ENCODE measurements at regions not wholly inside any gene's neighbourhood (a gene's known extent, or its start where the extent isn't known, plus 50 kb on each side); places are given as distances from the start of the nearest gene placed in this dataset.

GRCh38 chr17:22516861-22517636 lies 824.7 kb downstream of the KCNJ18 start:
- dilution Hi-C loops (cut with MboI; ENCODE audit: extremely low pct_ligation_motif_present, low sequenced_read_pairs), result no loop called here
- no peaks in the 10 kb centered on the region for H4K20me1 ChIP-seq (replicated peaks; ENCODE audit: control insufficient read depth, extremely low read depth, insufficient read depth, low read length)
- DNase-seq (ENCODE audit: low read depth, low spot score), result no peak
- H3K9me1 ChIP-seq (replicated peaks; ENCODE audit: control insufficient read depth, extremely low read depth, insufficient read depth, low read length), result no peaks in the 10 kb centered on the region
- TF ChIP-seq GATA2 (IDR thresholded peaks at IDR 0.05; ENCODE audit: insufficient read depth, insufficient read length, low read depth, low read length) (no peak), JUN (IDR thresholded peaks at IDR 0.05; ENCODE audit: borderline replicate concordance, insufficient read depth, insufficient read length, low read depth) (no peak), EZH2 (IDR thresholded peaks at IDR 0.05; ENCODE audit: borderline replicate concordance, low read depth, low read length, severe bottlenecking) (no peak), CTCF (IDR thresholded peaks at IDR 0.05; ENCODE audit: extremely low read depth in 1 of 2, insufficient read depth in 1 of 2, low read depth in 1 of 2, low read length in 2 of 2) (no peak), FOS (IDR thresholded peaks at IDR 0.05; ENCODE audit: borderline replicate concordance, insufficient read depth, low read length) (no peak), MAX (IDR thresholded peaks at IDR 0.05; ENCODE audit: insufficient read depth, insufficient read length) (no peak), POLR2AphosphoS5 (IDR thresholded peaks at IDR 0.05; ENCODE audit: insufficient read depth, low read depth, low read length) (no peak), POLR2A (IDR thresholded peaks at IDR 0.05; ENCODE audit: low read depth, low read length) (no peak), MYC (IDR thresholded peaks at IDR 0.05; ENCODE audit: low read depth, low read length) (no peak)
- H3K4me3 ChIP-seq (replicated peaks in 1 of 3; ENCODE audit: insufficient read depth in 1 of 3, low read depth in 1 of 3, low read length in 3 of 3), result no peak overlapping the region
- no peak overlapping the region for H3K9ac ChIP-seq (replicated peaks; ENCODE audit: extremely low read depth, insufficient read depth, low read length)
- H3K9me3 ChIP-seq (replicated peaks; ENCODE audit: control insufficient read depth, insufficient read depth, low read length), result peaks cover 3% of the 10 kb centered on the region
- CTCF ChIA-PET, result no interaction called here
- no peak for FAIRE-seq
- BruUV-seq (replicated peaks), result no TSS peak
- no peak overlapping the region for H2AFZ ChIP-seq (ENCODE audit: low read depth, low read length)
- H3K36me3 ChIP-seq (ENCODE audit: control insufficient read depth in 2 of 2, extremely low read depth in 1 of 2, insufficient read depth in 2 of 2, low read length in 2 of 2), result no peaks in the 10 kb centered on the region
- H3K4me1 ChIP-seq (ENCODE audit: control insufficient read depth, extremely low read depth, insufficient read depth, low read length), result no peaks in the 10 kb centered on the region
- no peaks in the 10 kb centered on the region for H3K27me3 ChIP-seq (ENCODE audit: control insufficient read depth in 2 of 2, insufficient read depth in 2 of 2, low read length in 2 of 2)
- POLR2A ChIA-PET, result no interaction called here
- H3K4me2 ChIP-seq (ENCODE audit: insufficient read depth, low read length), result no peak overlapping the region
- intact Hi-C loops (cut with micrococcal nuclease), result no loop called here
- H3K79me2 ChIP-seq (ENCODE audit: control insufficient read depth, insufficient read depth, low read length), result no peaks in the 10 kb centered on the region
- H3K27ac ChIP-seq (ENCODE audit: insufficient read depth, low read depth, low read length), result no peak overlapping the region
